Liver (tissue), 8 donors: ENCODE measurements at regions not wholly inside any gene's neighbourhood (a gene's known extent, or its start where the extent isn't known, plus 50 kb on each side); places are given as distances from the start of the nearest gene placed in this dataset.

Experiments
- DNase-seq: peaks from one replicate; pipeline ENCODE4 v3.0.0-alpha.2; 2017; ENCODE audit warnings: low spot score
- H3K27ac ChIP-seq, 2 donors: one replicate each; pipeline ENCODE4 v1.7.0; 2013; ENCODE audit warnings: inconsistent platforms in 2 of 2, low read length in 2 of 2, control low read depth in 1 of 2, low read depth in 1 of 2, mild to moderate bottlenecking in 1 of 2
- H3K27me3 ChIP-seq, 4 donors: one replicate each; pipeline versions ENCODE4 v1.6.1 to v1.7.0; 2013; ENCODE audit warnings: low read length in 3 of 4, inconsistent platforms in 1 of 4, mild to moderate bottlenecking in 1 of 4, moderate library complexity in 1 of 4; ENCODE audit not compliant: control insufficient read depth in 4 of 4, insufficient read depth in 4 of 4
- H3K36me3 ChIP-seq, 4 donors: one replicate each; pipeline versions ENCODE4 v1.6.1 to v1.7.0; 2013; ENCODE audit warnings: low read length in 3 of 4, mild to moderate bottlenecking in 3 of 4, low read depth in 1 of 4, moderate library complexity in 1 of 4; ENCODE audit not compliant: control insufficient read depth in 4 of 4, insufficient read depth in 3 of 4
- H3K4me1 ChIP-seq, 4 donors: one replicate each; pipeline versions ENCODE4 v1.6.1 to v1.7.0; 2013; ENCODE audit warnings: low read length in 3 of 4, mild to moderate bottlenecking in 3 of 4, moderate library complexity in 1 of 4; ENCODE audit not compliant: control insufficient read depth in 4 of 4, insufficient read depth in 4 of 4
- H3K4me3 ChIP-seq, 3 donors: one replicate each; pipeline versions ENCODE4 v1.6.1 to v1.7.0; 2013; ENCODE audit warnings: low read length in 3 of 3, control low read depth in 1 of 3, low read depth in 1 of 3, mild to moderate bottlenecking in 1 of 3
- H3K9ac ChIP-seq, 2 donors: one replicate each; pipeline ENCODE4 v1.7.0; 2013; ENCODE audit warnings: low read length in 2 of 2, mild to moderate bottlenecking in 2 of 2, moderate library complexity in 2 of 2, control low read depth in 1 of 2, low read depth in 1 of 2
- H3K9me3 ChIP-seq, 4 donors: one replicate each; pipeline versions ENCODE4 v1.6.1 to v1.7.0; 2013; ENCODE audit warnings: low read length in 3 of 4; ENCODE audit not compliant: control insufficient read depth in 4 of 4
- ATF3 ChIP-seq: IDR thresholded peaks from 2 replicates; pipeline ENCODE4 v1.6.1; 2016; ENCODE audit warnings: antibody characterized with exemption
- CTCF ChIP-seq: fragments of 150-350 bp; IDR thresholded peaks from 2 replicates; pipeline ENCODE4 v1.5.1; 2017; ENCODE audit warnings: improper control_type of control experiment, low read depth, low read length; ENCODE audit not compliant: missing input control
- FOXA1 ChIP-seq: IDR thresholded peaks from 2 replicates; pipeline ENCODE4 v1.6.1; 2016; ENCODE audit warnings: antibody characterized with exemption
- FOXA2 ChIP-seq: IDR thresholded peaks from 2 replicates; pipeline ENCODE4 v1.6.1; 2016; ENCODE audit warnings: antibody characterized with exemption
- GABPA ChIP-seq, 2 donors: IDR thresholded peaks in 1 of 2; conservative IDR thresholded peaks in 1 of 2; 2 replicates each; pipeline ENCODE4 v1.6.1; 2016; ENCODE audit warnings: antibody characterized with exemption in 2 of 2, mild to moderate bottlenecking in 1 of 2, moderate library complexity in 1 of 2
- HNF4A ChIP-seq, 2 donors: conservative IDR thresholded peaks; 2 replicates each; pipeline ENCODE4 v1.6.1; 2016; ENCODE audit warnings: antibody characterized with exemption in 2 of 2, mild to moderate bottlenecking in 2 of 2
- HNF4G ChIP-seq: IDR thresholded peaks from 2 replicates; pipeline ENCODE4 v1.6.1; 2016; ENCODE audit warnings: antibody characterized with exemption
- JUND ChIP-seq, 2 donors: IDR thresholded peaks; 2 replicates each; pipeline ENCODE4 v1.6.1; 2016; ENCODE audit warnings: antibody characterized with exemption in 2 of 2
- MAX ChIP-seq: IDR thresholded peaks from 2 replicates; pipeline ENCODE4 v1.6.1; 2016; ENCODE audit warnings: antibody characterized with exemption
- NR2F2 ChIP-seq: IDR thresholded peaks from 2 replicates; pipeline ENCODE4 v1.6.1; 2016; ENCODE audit warnings: antibody characterized with exemption
- RAD21 ChIP-seq, 2 donors: IDR thresholded peaks; 2 replicates each; pipeline ENCODE4 v1.6.1; 2016; ENCODE audit warnings: antibody characterized with exemption in 2 of 2, mild to moderate bottlenecking in 2 of 2
- REST ChIP-seq: IDR thresholded peaks from 2 replicates; pipeline ENCODE4 v1.6.1; 2016; ENCODE audit warnings: antibody characterized with exemption, mild to moderate bottlenecking
- RXRA ChIP-seq, 2 donors: IDR thresholded peaks; 2 replicates each; pipeline ENCODE4 v1.6.1; 2017 to 2018; ENCODE audit warnings: antibody characterized with exemption in 2 of 2, mild to moderate bottlenecking in 1 of 2
- SP1 ChIP-seq: IDR thresholded peaks from 2 replicates; pipeline ENCODE4 v1.6.1; 2018; ENCODE audit warnings: antibody characterized with exemption, mild to moderate bottlenecking
- TAF1 ChIP-seq: conservative IDR thresholded peaks from 2 replicates; pipeline ENCODE4 v1.6.1; 2016; ENCODE audit warnings: antibody characterized with exemption, mild to moderate bottlenecking
- ZBTB33 ChIP-seq: IDR thresholded peaks from 2 replicates; pipeline ENCODE4 v1.6.1; 2016; ENCODE audit warnings: antibody characterized with exemption
- WGBS: extraction: QIAGEN DNeasy Blood & Tissue Kit; methylation state at CpG from one replicate; pipeline ENCODE4 v1.1.7; 2013; 5-methylcytosine and 5-hydroxymethylcytosine counted together
- donor health status: healthy.
- donor health status: healthy.
- donor health status: healthy.
- donor health status: healthy.
- donor health status: healthy.

GRCh38 chr4:63221477-63221876 lies 1187.8 kb downstream of the TECRL start:
- Histone ChIP-seq H3K36me3 (no peaks in the 10 kb centered on the region), H3K4me1 (no peaks in the 10 kb centered on the region), H3K27me3 (no peaks in the 10 kb centered on the region), H3K4me3 (no peak overlapping the region), H3K9me3 (peaks cover 0 to 11% (median 0%) of the 10 kb centered on the region in 4 donors), H3K9ac (no peak overlapping the region), H3K27ac (no peak overlapping the region)
- WGBS: 80% methylated on average over 1 of the region's 1 CpG
- no peak for TF ChIP-seq ATF3
- no peak for TF ChIP-seq HNF4G
- no peak for TF ChIP-seq HNF4A (conservative IDR thresholded peaks at IDR 0.05)
- TF ChIP-seq CTCF: no peak
- no peak for TF ChIP-seq FOXA1
- DNase-seq: no peak

- no peak for TF ChIP-seq RXRA (IDR thresholded peaks at IDR 0.05)
- no peak for TF ChIP-seq CTCF
- TF ChIP-seq HNF4A (conservative IDR thresholded peaks at IDR 0.05): no peak
- no peak for TF ChIP-seq SP1
- no peak for TF ChIP-seq NR2F2
- no peak for TF ChIP-seq GABPA (IDR thresholded peaks at IDR 0.05 in 1 of 2, conservative IDR thresholded peaks at IDR 0.05 in 1 of 2)
- TF ChIP-seq JUND (IDR thresholded peaks at IDR 0.05): no peak
- TF ChIP-seq REST: no peak
- no peak for TF ChIP-seq ZBTB33
- no peak for TF ChIP-seq RAD21 (IDR thresholded peaks at IDR 0.05)
- no peak for TF ChIP-seq FOXA2
- no peak for TF ChIP-seq HNF4G
- TF ChIP-seq TAF1: no peak
- TF ChIP-seq MAX: no peak
- Histone ChIP-seq H3K4me3 (no peak overlapping the region), H3K27ac (no peak overlapping the region), H3K4me1 (no peaks in the 10 kb centered on the region), H3K27me3 (no peaks in the 10 kb centered on the region), H3K9me3 (peaks cover 0 to 4% (median 0%) of the 10 kb centered on the region in 4 donors), H3K9ac (no peak overlapping the region), H3K36me3 (no peaks in the 10 kb centered on the region)
- DNase-seq: no peak
- WGBS: 59% methylated on average over 7 of the region's 7 CpGs
These were observed 1190.4 kb downstream of the TECRL start for GRCh38 chr4:63218856-63219255.
